ENCODE measurements at regions not wholly inside any gene's neighbourhood (a gene's known extent, or its start where the extent isn't known, plus 50 kb on each side); places are given as distances from the start of the nearest gene placed in this dataset.

DNA sequence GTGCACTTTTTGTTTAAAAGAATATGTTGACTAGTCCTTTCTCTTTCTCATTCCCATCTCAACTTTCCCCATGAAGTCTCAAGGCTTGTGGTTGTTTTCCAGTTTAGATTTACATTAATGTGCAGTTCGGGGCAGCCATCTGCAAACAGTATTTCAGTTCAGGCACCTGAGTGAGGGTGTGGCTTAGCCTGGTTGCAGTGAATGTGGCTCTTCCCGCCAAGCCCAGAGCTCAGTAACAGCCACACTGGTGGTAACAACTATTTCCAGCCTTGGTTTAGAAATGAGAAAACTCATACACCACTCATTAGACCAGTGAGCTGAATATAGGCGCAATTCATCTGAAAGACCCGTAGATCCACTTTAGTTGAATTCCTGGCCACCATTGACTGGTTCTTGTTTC is 394.3 kb downstream of the CMPK2 start:
- TF ChIP-seq, protein P1, sequence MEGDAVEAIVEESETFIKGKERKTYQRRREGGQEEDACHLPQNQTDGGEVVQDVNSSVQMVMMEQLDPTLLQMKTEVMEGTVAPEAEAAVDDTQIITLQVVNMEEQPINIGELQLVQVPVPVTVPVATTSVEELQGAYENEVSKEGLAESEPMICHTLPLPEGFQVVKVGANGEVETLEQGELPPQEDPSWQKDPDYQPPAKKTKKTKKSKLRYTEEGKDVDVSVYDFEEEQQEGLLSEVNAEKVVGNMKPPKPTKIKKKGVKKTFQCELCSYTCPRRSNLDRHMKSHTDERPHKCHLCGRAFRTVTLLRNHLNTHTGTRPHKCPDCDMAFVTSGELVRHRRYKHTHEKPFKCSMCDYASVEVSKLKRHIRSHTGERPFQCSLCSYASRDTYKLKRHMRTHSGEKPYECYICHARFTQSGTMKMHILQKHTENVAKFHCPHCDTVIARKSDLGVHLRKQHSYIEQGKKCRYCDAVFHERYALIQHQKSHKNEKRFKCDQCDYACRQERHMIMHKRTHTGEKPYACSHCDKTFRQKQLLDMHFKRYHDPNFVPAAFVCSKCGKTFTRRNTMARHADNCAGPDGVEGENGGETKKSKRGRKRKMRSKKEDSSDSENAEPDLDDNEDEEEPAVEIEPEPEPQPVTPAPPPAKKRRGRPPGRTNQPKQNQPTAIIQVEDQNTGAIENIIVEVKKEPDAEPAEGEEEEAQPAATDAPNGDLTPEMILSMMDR (IDR thresholded peaks at IDR 0.05), result no peak
- TF ChIP-seq EZH2 (IDR thresholded peaks at IDR 0.05; ENCODE audit: borderline replicate concordance, insufficient read depth, low read depth, low read length, poor library complexity, severe bottlenecking), result no peak

Measured in B cell (primary cell).